Activated CD4-positive, alpha-beta T cell treated with anti-CD3 and anti-CD28 coated beads, Interleukin-2, amount 10 ng/mL, durations not matched to agents 7 days and 5 days (primary cell): ENCODE measurements at regions not wholly inside any gene's neighbourhood (a gene's known extent, or its start where the extent isn't known, plus 50 kb on each side); places are given as distances from the start of the nearest gene placed in this dataset.

Experiments
- CTCF ChIA-PET: fragments of 350-600 bp; sonication (Branson Sonifier 250); formaldehyde crosslinking; loops from one replicate; lab custom pipeline; 2021; ENCODE audit warnings: antibody characterized with exemption; lab: Charles Lee
- POLR2A ChIA-PET: fragments of 350-600 bp; sonication (Branson Sonifier 250); formaldehyde crosslinking; loops from one replicate; lab custom pipeline; 2021; ENCODE audit warnings: antibody characterized with exemption; lab: Charles Lee
- DNase-seq: peaks from one replicate; pipeline ENCODE4 v3.0.0-alpha.2; 2020
- H3K27ac Mint-ChIP-seq: one replicate; pipeline ENCODE4 v1.8.0; 2021; ENCODE audit warnings: mild to moderate bottlenecking, moderate library complexity, mixed read lengths
- H3K27me3 Mint-ChIP-seq: one replicate; pipeline ENCODE4 v1.8.0; 2021; ENCODE audit warnings: mixed read lengths
- H3K36me3 Mint-ChIP-seq: one replicate; pipeline ENCODE4 v1.8.0; 2021; ENCODE audit warnings: low read depth, mixed read lengths
- H3K4me1 Mint-ChIP-seq: one replicate; pipeline ENCODE4 v1.8.0; 2021; ENCODE audit warnings: mixed read lengths
- H3K4me3 Mint-ChIP-seq: one replicate; pipeline ENCODE4 v1.8.0; 2021; ENCODE audit warnings: mild to moderate bottlenecking, moderate library complexity, mixed read lengths
- H3K9me3 Mint-ChIP-seq: one replicate; pipeline ENCODE4 v1.8.0; 2021; ENCODE audit warnings: mixed read lengths

DNA sequence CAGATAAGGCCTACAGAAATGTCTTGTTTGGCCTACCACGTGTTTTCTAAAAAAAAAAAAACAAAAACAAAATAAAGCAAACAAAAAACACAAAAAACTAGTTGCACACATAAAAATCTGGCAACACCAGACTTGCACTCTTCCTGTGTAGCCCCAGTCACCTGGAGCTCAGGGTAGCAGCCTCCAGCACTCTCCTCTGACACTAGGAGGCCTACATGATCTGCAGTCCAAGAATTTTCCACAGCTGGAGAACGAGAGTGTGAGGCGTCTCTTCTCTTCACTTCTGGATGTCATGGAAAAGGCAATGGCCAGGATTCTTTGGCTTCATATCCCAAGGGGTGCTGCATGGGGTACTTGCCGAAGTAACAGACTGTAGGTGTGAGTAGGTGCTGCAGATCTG, 310.2 kb upstream of the SALL1 start:
- no peaks in the 10 kb centered on the region for H3K4me1 Mint-ChIP-seq
- H3K27me3 Mint-ChIP-seq: no peaks in the 10 kb centered on the region
- DNase-seq: no peak
- H3K27ac Mint-ChIP-seq: no peak overlapping the region
- no peaks in the 10 kb centered on the region for H3K36me3 Mint-ChIP-seq
- H3K9me3 Mint-ChIP-seq: no peaks in the 10 kb centered on the region
- ChIA-PET POLR2A (no interaction called here), CTCF (no interaction called here)
- H3K4me3 Mint-ChIP-seq: no peak overlapping the region

DNA sequence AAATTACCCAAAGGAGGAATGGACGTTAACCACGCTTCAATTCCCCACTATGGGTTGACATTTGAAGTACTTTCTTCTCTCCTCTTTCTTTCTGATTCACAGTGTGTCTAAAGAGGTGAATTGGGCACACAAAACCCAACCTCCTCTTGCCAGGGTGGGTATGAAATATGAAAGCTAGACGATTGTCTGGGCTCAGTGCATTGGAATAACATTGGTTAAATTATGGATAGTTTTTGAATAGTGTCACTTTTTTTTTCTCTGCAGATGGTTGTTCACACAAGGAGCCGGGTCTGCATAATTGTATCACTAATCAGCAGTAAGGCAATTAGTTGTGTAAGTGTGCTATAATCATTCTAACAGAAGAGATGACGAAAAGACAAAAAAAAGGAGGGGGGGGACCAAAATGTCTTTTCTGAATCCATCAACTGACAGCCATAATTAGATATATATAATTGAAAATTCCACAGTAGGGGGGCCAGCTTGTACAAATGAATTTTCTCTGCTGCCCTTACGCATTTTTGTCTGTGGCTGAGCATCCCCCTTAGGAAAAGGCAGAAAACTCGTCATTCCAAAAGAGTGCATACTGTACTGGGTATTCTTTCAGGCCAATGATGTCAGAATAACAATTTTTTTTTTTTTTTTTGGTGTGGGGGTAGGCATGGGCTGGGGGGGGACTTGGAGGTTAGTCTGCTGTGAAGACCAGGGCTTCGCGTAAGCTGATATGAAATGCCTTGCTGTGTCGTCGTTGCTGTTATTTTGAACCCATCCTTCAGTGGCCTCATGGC, 307.5 kb upstream of the SALL1 start:
- Mint-ChIP-seq H3K27me3 (no peaks in the 10 kb centered on the region), H3K36me3 (no peaks in the 10 kb centered on the region), H3K4me1 (no peaks in the 10 kb centered on the region), H3K4me3 (no peak overlapping the region), H3K27ac (no peak overlapping the region), H3K9me3 (no peaks in the 10 kb centered on the region)
- ChIA-PET CTCF (no interaction called here), POLR2A (no interaction called here)
- DNase-seq: no peak

GRCh38 chr16:51457775-51458174, 306.7 kb upstream of the SALL1 start:
- no peaks in the 10 kb centered on the region for H3K36me3 Mint-ChIP-seq
- no peaks in the 10 kb centered on the region for H3K27me3 Mint-ChIP-seq
- H3K9me3 Mint-ChIP-seq: no peaks in the 10 kb centered on the region
- no peak overlapping the region for H3K4me3 Mint-ChIP-seq
- H3K27ac Mint-ChIP-seq: no peak overlapping the region
- no peaks in the 10 kb centered on the region for H3K4me1 Mint-ChIP-seq
- CTCF ChIA-PET: no interaction called here
- no peak for DNase-seq
- POLR2A ChIA-PET: no interaction called here

GRCh38 chr16:51455398-51455797, 304.3 kb upstream of the SALL1 start:
- H3K27me3 Mint-ChIP-seq: no peaks in the 10 kb centered on the region
- ChIA-PET CTCF (interaction anchor here (0.7 kb wide), 1 partner anchor 363 kb away, joined by 3 read pairs; no protein-coding TSS in a partner anchor), POLR2A (no interaction called here)
- H3K4me1 Mint-ChIP-seq: no peaks in the 10 kb centered on the region
- H3K27ac Mint-ChIP-seq: no peak overlapping the region
- no peak for DNase-seq
- H3K4me3 Mint-ChIP-seq: no peak overlapping the region
- no peaks in the 10 kb centered on the region for H3K9me3 Mint-ChIP-seq
- no peaks in the 10 kb centered on the region for H3K36me3 Mint-ChIP-seq

DNA sequence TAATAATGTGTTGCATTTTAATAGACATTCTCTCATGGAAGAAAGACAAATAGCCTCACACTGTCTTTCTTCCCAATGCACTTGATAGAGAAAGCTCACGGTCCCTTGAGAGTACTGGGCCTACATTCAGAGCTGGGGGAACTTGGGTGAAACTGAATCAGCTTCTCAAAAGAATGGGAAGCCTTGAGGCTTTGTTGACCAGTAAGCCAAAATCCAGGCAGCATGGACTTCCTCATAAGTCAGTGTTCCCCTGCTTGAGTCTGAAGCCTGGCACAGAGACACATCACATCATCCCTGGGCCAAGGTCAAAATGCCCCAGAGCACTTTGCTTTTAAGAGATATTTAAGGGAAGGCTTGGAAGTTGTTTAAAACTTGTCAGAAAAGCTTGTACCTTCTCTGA, 302.2 kb upstream of the SALL1 start:
- Mint-ChIP-seq H3K27ac (no peak overlapping the region), H3K27me3 (no peaks in the 10 kb centered on the region), H3K4me1 (no peaks in the 10 kb centered on the region), H3K9me3 (no peaks in the 10 kb centered on the region), H3K36me3 (no peaks in the 10 kb centered on the region), H3K4me3 (no peak overlapping the region)
- ChIA-PET CTCF (interaction anchor here (1.7 kb wide), 1 partner anchor 10 kb away, joined by 6 read pairs; no protein-coding TSS in a partner anchor), POLR2A (no interaction called here)
- DNase-seq: no peak

GRCh38 chr16:51450909-51451308, 299.8 kb upstream of the SALL1 start:
- Mint-ChIP-seq H3K4me1 (no peaks in the 10 kb centered on the region), H3K27me3 (no peaks in the 10 kb centered on the region), H3K4me3 (no peak overlapping the region), H3K36me3 (no peaks in the 10 kb centered on the region), H3K9me3 (no peaks in the 10 kb centered on the region), H3K27ac (no peak overlapping the region)
- CTCF ChIA-PET: no interaction called here
- POLR2A ChIA-PET: no interaction called here
- DNase-seq: no peak

DNA sequence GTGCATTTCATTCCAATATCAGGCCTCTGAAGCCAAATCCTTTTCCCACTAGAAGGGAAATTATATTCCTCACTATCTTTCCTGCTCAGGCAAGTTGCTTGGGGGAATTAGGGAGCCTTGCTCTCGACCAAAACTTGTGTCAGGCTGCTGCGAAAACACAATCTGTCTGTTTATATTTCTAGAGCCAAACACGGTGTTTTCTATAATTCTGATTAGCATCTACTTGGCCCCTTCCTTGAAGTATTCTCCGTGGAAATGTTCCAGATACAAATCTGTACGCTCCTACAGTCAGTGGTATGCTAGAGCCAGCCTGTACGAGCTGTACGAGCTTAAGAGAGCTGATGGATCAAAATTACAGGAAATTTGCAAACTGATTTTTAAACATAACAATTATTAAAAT, 299.3 kb upstream of the SALL1 start:
- Mint-ChIP-seq H3K36me3 (no peaks in the 10 kb centered on the region), H3K9me3 (no peaks in the 10 kb centered on the region), H3K4me1 (no peaks in the 10 kb centered on the region), H3K27ac (no peak overlapping the region), H3K4me3 (no peak overlapping the region), H3K27me3 (no peaks in the 10 kb centered on the region)
- DNase-seq: no peak
- CTCF ChIA-PET: no interaction called here
- POLR2A ChIA-PET: no interaction called here

GRCh38 chr16:51449441-51449840, 298.4 kb upstream of the SALL1 start:
- no peak overlapping the region for H3K4me3 Mint-ChIP-seq
- no peaks in the 10 kb centered on the region for H3K4me1 Mint-ChIP-seq
- H3K36me3 Mint-ChIP-seq: no peaks in the 10 kb centered on the region
- no peaks in the 10 kb centered on the region for H3K27me3 Mint-ChIP-seq
- H3K27ac Mint-ChIP-seq: no peak overlapping the region
- no peak for DNase-seq
- ChIA-PET POLR2A (no interaction called here), CTCF (no interaction called here)
- H3K9me3 Mint-ChIP-seq: no peaks in the 10 kb centered on the region

DNA sequence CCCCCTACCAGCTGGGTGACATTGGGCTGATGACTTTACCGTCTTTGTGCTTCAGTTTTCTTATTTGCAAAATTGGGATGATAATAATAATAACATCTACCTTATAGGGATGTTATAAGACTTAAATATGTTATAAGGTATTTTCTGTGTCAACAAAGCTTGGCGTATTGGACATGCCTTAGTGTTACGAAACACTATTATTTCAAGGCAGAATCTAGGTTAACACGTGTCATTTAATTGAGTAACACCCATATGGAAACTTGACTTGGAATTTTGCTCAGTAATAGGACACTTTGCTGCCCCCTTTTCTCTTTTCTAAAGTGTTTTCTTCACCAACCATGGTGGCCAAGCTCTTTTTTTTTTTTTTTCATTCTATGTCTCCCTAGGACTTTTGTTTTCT, 294.2 kb upstream of the SALL1 start:
- no peak overlapping the region for H3K27ac Mint-ChIP-seq
- peaks cover 15% of the 10 kb centered on the region for H3K27me3 Mint-ChIP-seq
- no peak for DNase-seq
- ChIA-PET CTCF (no interaction called here), POLR2A (no interaction called here)
- no peaks in the 10 kb centered on the region for H3K9me3 Mint-ChIP-seq
- H3K4me1 Mint-ChIP-seq: no peaks in the 10 kb centered on the region
- H3K36me3 Mint-ChIP-seq: no peaks in the 10 kb centered on the region
- H3K4me3 Mint-ChIP-seq: no peak overlapping the region

GRCh38 chr16:51443934-51444333, 292.9 kb upstream of the SALL1 start:
- Mint-ChIP-seq H3K27me3 (peaks cover 21% of the 10 kb centered on the region), H3K36me3 (no peaks in the 10 kb centered on the region), H3K27ac (no peak overlapping the region), H3K4me3 (no peak overlapping the region), H3K4me1 (no peaks in the 10 kb centered on the region), H3K9me3 (no peaks in the 10 kb centered on the region)
- DNase-seq: no peak
- CTCF ChIA-PET: no interaction called here
- POLR2A ChIA-PET: no interaction called here

DNA sequence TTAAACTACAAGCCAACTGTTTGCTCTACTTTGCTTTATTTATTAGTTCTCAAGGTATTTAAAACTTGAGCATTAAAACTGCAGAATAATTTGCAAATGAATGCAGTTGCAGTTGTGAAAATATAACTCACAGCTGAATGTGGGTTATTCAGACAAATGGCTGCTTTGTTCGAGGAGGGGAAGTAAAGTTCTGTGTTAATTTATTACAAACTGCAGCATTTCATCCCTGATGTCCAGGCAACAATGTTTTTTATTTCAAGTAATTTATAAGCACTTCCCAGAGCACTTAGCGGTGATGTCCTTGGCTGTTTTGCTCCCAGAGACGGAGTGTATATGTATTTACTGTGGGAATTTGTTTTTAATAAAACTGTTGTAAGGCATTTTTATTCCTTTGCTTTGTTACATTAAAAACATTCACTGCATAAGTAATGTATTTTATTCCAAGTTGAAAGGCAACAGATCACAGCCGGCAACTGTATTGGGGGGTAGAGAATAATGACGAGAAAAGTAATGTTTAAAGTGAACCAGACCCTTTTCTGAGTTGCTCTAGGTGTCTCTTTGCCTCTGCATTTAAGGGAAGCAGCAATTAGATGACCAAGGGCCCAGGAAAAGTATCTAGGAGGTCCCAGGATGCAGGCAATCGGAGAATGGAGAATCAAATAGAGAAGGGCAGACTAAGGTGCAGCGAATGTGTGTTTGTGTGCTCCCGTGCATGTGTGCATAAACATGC, 291.2 kb upstream of the SALL1 start:
- H3K27ac Mint-ChIP-seq: no peak overlapping the region
- CTCF ChIA-PET: no interaction called here

DNA sequence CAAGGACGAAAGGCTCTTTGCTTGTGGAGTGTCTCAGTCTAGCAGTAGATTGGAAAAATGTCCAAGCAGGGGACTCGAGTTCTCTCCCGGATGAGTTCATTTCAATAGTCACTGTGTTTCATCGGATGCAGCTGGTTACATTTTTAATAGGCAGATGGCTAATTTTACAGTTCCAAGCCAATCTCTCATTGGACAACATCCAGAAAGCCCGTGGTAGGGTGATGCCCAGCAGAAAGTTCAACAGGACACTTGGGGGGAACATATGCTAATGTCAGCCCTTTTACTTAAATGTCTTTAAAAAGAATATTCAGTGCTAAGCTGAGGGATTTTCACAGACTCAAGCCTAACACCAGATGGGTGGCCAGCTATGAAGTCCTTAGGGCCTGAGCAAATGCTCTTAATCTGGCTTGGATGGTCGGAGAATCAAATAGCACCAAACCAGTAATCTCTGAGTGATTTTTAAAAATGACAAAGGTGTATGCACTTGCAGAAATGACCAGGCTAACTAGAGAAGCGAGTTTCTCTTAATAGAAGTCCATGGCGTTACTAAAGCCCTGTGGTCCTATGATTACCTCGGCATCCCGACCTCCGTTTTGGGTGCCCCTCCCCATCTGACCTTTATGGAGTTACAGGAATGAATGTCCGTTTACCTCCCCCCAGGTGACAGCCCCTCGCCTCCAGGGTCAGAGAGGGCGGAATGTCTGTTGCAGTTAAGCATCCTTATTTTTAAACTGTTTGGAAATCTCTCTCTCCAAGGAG, 289.2 kb upstream of the SALL1 start:
- no peak overlapping the region for H3K27ac Mint-ChIP-seq
- no peaks in the 10 kb centered on the region for H3K9me3 Mint-ChIP-seq
- no peak overlapping the region for H3K4me3 Mint-ChIP-seq
- H3K27me3 Mint-ChIP-seq: peaks cover 24% of the 10 kb centered on the region
- POLR2A ChIA-PET: no interaction called here
- H3K36me3 Mint-ChIP-seq: no peaks in the 10 kb centered on the region
- CTCF ChIA-PET: no interaction called here
- DNase-seq: no peak
- no peaks in the 10 kb centered on the region for H3K4me1 Mint-ChIP-seq

More for the DNA sequence above, 291.2 kb upstream of the SALL1 start:
- no peaks in the 10 kb centered on the region for H3K9me3 Mint-ChIP-seq
- H3K36me3 Mint-ChIP-seq: no peaks in the 10 kb centered on the region
- no peak for DNase-seq
- no peaks in the 10 kb centered on the region for H3K4me1 Mint-ChIP-seq
- POLR2A ChIA-PET: no interaction called here
- H3K27me3 Mint-ChIP-seq: peaks cover 24% of the 10 kb centered on the region
- H3K4me3 Mint-ChIP-seq: no peak overlapping the region

DNA sequence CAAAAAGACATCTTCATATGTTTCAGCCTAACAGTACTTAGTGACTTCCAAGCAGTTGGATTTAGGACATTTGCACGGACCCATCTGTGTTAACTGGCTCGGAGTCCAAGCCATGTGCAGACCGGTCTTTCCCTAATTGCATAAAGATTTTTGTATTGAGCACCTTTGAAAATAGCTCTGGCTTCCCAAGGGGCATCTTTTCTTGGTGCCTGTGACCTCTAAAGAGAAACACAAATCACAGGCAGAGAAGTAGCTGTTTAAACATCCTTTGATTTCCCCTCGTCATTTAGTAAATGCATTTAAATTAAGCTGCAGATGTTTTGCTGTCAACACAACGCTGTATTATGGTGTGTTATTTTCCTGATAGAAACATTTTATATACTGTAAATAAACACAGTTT, 288.2 kb upstream of the SALL1 start:
- H3K27me3 Mint-ChIP-seq: peaks cover 24% of the 10 kb centered on the region
- H3K4me1 Mint-ChIP-seq: no peaks in the 10 kb centered on the region
- H3K36me3 Mint-ChIP-seq: no peaks in the 10 kb centered on the region
- no peak for DNase-seq
- H3K4me3 Mint-ChIP-seq: no peak overlapping the region
- ChIA-PET POLR2A (no interaction called here), CTCF (no interaction called here)
- H3K9me3 Mint-ChIP-seq: no peaks in the 10 kb centered on the region
- H3K27ac Mint-ChIP-seq: no peak overlapping the region
